GM23338 (cell line): ENCODE measurements at regions not wholly inside any gene's neighbourhood (a gene's known extent, or its start where the extent isn't known, plus 50 kb on each side); places are given as distances from the start of the nearest gene placed in this dataset.

ENCODE experiments used
- ATAC-seq: fragments of 200-7000 bp; cut with Tn5 transposase; 3 replicates; pipeline ENCODE4 v1.9.1; 2020
- DNase-seq: peaks from one replicate; pipeline ENCODE4 v3.0.0-alpha.2; 2015; ENCODE audit warnings: low spot score
- H2AFZ ChIP-seq: fragments of 200-600 bp; sonication (generic); 2 replicates; pipeline ENCODE4 v1.8.0; 2016; ENCODE audit warnings: antibody characterized with exemption, mild to moderate bottlenecking, moderate library complexity
- H3F3A ChIP-seq: fragments of 200-600 bp; sonication (generic); replicated peaks from 2 replicates; pipeline ENCODE4 v1.8.0; 2017; ENCODE audit warnings: antibody characterized with exemption, mixed run types, low read depth
- H3K27ac ChIP-seq: fragments of 200-600 bp; sonication (generic); 2 replicates; pipeline ENCODE4 v1.6.1; 2016; ENCODE audit warnings: low read depth
- H3K27me3 ChIP-seq: fragments of 200-600 bp; sonication (generic); 2 replicates; pipeline ENCODE4 v1.8.0; 2016; ENCODE audit warnings: mild to moderate bottlenecking, mixed run types, moderate library complexity; ENCODE audit not compliant: insufficient read depth
- H3K36me3 ChIP-seq: fragments of 200-600 bp; sonication (generic); 2 replicates; pipeline ENCODE4 v1.8.0; 2016; ENCODE audit warnings: mild to moderate bottlenecking; ENCODE audit not compliant: insufficient read depth
- H3K4me1 ChIP-seq: fragments of 200-600 bp; sonication (generic); 2 replicates; pipeline ENCODE4 v1.8.0; 2016; ENCODE audit warnings: mild to moderate bottlenecking, moderate library complexity; ENCODE audit not compliant: insufficient read depth
- H3K4me2 ChIP-seq: fragments of 200-600 bp; sonication (generic); 2 replicates; pipeline ENCODE4 v1.7.1; 2017; ENCODE audit warnings: mixed run types
- H3K4me3 ChIP-seq: fragments of 200-600 bp; sonication (generic); 2 replicates; pipeline ENCODE4 v1.6.1; 2016; ENCODE audit warnings: mixed run types
- H3K79me2 ChIP-seq: fragments of 200-600 bp; sonication (generic); replicated peaks from 2 replicates; pipeline ENCODE4 v1.8.0; 2017; ENCODE audit warnings: mild to moderate bottlenecking; ENCODE audit not compliant: insufficient read depth
- H3K9me2 ChIP-seq: fragments of 200-600 bp; sonication (generic); 2 replicates; pipeline ENCODE4 v1.8.0; 2017; ENCODE audit not compliant: insufficient read depth
- H4K20me1 ChIP-seq: fragments of 200-600 bp; sonication (generic); replicated peaks from 2 replicates; pipeline ENCODE4 v1.8.0; 2017; ENCODE audit warnings: mild to moderate bottlenecking; ENCODE audit not compliant: insufficient read depth
- H3K27ac Mint-ChIP-seq: 2 replicates; pipeline ENCODE4 v1.8.0; 2020; ENCODE audit warnings: inconsistent platforms, mild to moderate bottlenecking, moderate library complexity, mixed read lengths
- H3K27me3 Mint-ChIP-seq: 3 replicates; pipeline ENCODE4 v1.8.0; 2022; ENCODE audit warnings: low read depth, mild to moderate bottlenecking, moderate library complexity, mixed read lengths, inconsistent platforms; ENCODE audit not compliant: insufficient read depth, poor library complexity
- H3K36me3 Mint-ChIP-seq: 3 replicates; pipeline ENCODE4 v1.8.0; 2021; ENCODE audit warnings: low read depth, mild to moderate bottlenecking, inconsistent platforms, moderate library complexity, mixed read lengths
- H3K4me1 Mint-ChIP-seq: 3 replicates; pipeline ENCODE4 v1.8.0; 2020; ENCODE audit warnings: mild to moderate bottlenecking, inconsistent platforms, mixed read lengths
- H3K4me3 Mint-ChIP-seq: 3 replicates; pipeline ENCODE4 v1.8.0; 2021; ENCODE audit warnings: moderate library complexity, mild to moderate bottlenecking, inconsistent platforms, mixed read lengths
- H3K9me3 Mint-ChIP-seq: 3 replicates; pipeline ENCODE4 v1.8.0; 2020; ENCODE audit warnings: moderate library complexity, mild to moderate bottlenecking, inconsistent platforms, mixed read lengths
- CREB1 ChIP-seq: fragments of 250-450 bp; sonication (Bioruptor Pico); IDR thresholded peaks from 2 replicates; pipeline ENCODE4 v1.5.0; 2020; ENCODE audit warnings: low read depth, mild to moderate bottlenecking, moderate library complexity
- CTCF ChIP-seq, 2 experiments: fragments of 200-600 bp in 1 of 2; sonication (generic) in 1 of 2; conservative IDR thresholded peaks; 2 replicates each; pipeline versions ENCODE4 v1.5.1 to v1.6.1; 2016 to 2017; ENCODE audit warnings: antibody characterized with exemption in 2 of 2, low read depth in 2 of 2, mild to moderate bottlenecking in 2 of 2, moderate library complexity in 1 of 2
- ETS1 ChIP-seq: IDR thresholded peaks from 2 replicates; pipeline ENCODE4 v1.6.1; 2016; ENCODE audit warnings: antibody characterized with exemption
- EZH2 ChIP-seq: fragments of 200-600 bp; sonication (generic); IDR thresholded peaks from one replicate; pipeline ENCODE4 v1.8.0; 2017; ENCODE audit warnings: antibody characterized with exemption, mild to moderate bottlenecking, low read depth; ENCODE audit not compliant: unreplicated experiment
- EZH2phosphoT487 ChIP-seq: fragments of 200-600 bp; sonication (generic); IDR thresholded peaks from one replicate; pipeline ENCODE4 v1.8.1; 2018; ENCODE audit warnings: antibody characterized with exemption; ENCODE audit not compliant: unreplicated experiment
- JUNB ChIP-seq: IDR thresholded peaks from one replicate; pipeline ENCODE4 v1.6.1; 2016; ENCODE audit warnings: antibody characterized with exemption; ENCODE audit not compliant: unreplicated experiment
- POLR2AphosphoS5 ChIP-seq: IDR thresholded peaks from 2 replicates; pipeline ENCODE4 v1.6.1; 2016; ENCODE audit warnings: antibody characterized with exemption, low read depth
- STAT1 ChIP-seq: IDR thresholded peaks from one replicate; pipeline ENCODE4 v1.6.1; 2016; ENCODE audit warnings: antibody characterized with exemption; ENCODE audit not compliant: unreplicated experiment
- ZNF114 ChIP-seq: fragments of 250-450 bp; sonication (Bioruptor Pico); IDR thresholded peaks from 2 replicates; pipeline ENCODE4 v1.5.0; 2020; ENCODE audit warnings: mild to moderate bottlenecking, moderate library complexity
- ZNF331 ChIP-seq: fragments of 250-450 bp; sonication (Bioruptor Pico); IDR thresholded peaks from 2 replicates; pipeline ENCODE4 v1.5.0; 2020; ENCODE audit warnings: low read depth, mild to moderate bottlenecking, moderate library complexity
- ZNF462 ChIP-seq: fragments of 250-450 bp; sonication (Bioruptor Pico); IDR thresholded peaks from 2 replicates; pipeline ENCODE4 v1.5.0; 2020; ENCODE audit warnings: mild to moderate bottlenecking, moderate library complexity

GRCh38 chr16:87085441-87085840, 231.8 kb downstream of the C16orf95 start:
- no peak overlapping the region for H2AFZ ChIP-seq
- H3K36me3 ChIP-seq, result 0 out of 2 replicates have a peak, but pooled peaks cover 4% of the 10 kb centered on the region
- no peak overlapping the region for H3K4me3 ChIP-seq
- Mint-ChIP-seq H3K27ac (no peak overlapping the region), H3K36me3 (peaks cover 10% of the 10 kb centered on the region), H3K4me3 (no peak overlapping the region), H3K9me3 (peaks cover 38% of the 10 kb centered on the region), H3K27me3 (no peaks in the 10 kb centered on the region), H3K4me1 (no peaks in the 10 kb centered on the region)
- H4K20me1 ChIP-seq, result no peaks in the 10 kb centered on the region
- peaks cover 14% of the 10 kb centered on the region for H3K9me2 ChIP-seq
- DNase-seq (no peak), ATAC-seq (no peak)
- no peaks in the 10 kb centered on the region for H3K79me2 ChIP-seq
- H3K27me3 ChIP-seq, result no peaks in the 10 kb centered on the region
- H3K27ac ChIP-seq, result no peak overlapping the region
- no peak overlapping the region for H3K4me2 ChIP-seq
- no peaks in the 10 kb centered on the region for H3K4me1 ChIP-seq
- TF ChIP-seq EZH2, result no peak
- no peak for TF ChIP-seq STAT1
- TF ChIP-seq POLR2AphosphoS5, result no peak
- TF ChIP-seq CTCF (conservative IDR thresholded peaks at IDR 0.05; ENCODE audit: low read depth in 2 of 2), result no peak
- no peak for TF ChIP-seq JUNB
- no peak for TF ChIP-seq EZH2phosphoT487
- H3F3A ChIP-seq, result no peaks in the 10 kb centered on the region

- H3K27me3 ChIP-seq, result no peaks in the 10 kb centered on the region
- Mint-ChIP-seq H3K36me3 (peaks cover 10% of the 10 kb centered on the region), H3K4me1 (no peaks in the 10 kb centered on the region), H3K9me3 (peaks cover 31% of the 10 kb centered on the region), H3K4me3 (no peak overlapping the region), H3K27me3 (no peaks in the 10 kb centered on the region), H3K27ac (no peak overlapping the region)
- 0 out of 2 replicates have a peak, but pooled peaks cover under 1% of the 10 kb centered on the region for H3K36me3 ChIP-seq
- peaks cover 14% of the 10 kb centered on the region for H3K9me2 ChIP-seq
- DNase-seq, result no peak
- ATAC-seq, result no peak
- no peak overlapping the region for H3K27ac ChIP-seq
- H4K20me1 ChIP-seq, result no peaks in the 10 kb centered on the region
- H3K4me1 ChIP-seq, result no peaks in the 10 kb centered on the region
- no peak overlapping the region for H3K4me3 ChIP-seq
- no peaks in the 10 kb centered on the region for H3F3A ChIP-seq
- H2AFZ ChIP-seq, result no peak overlapping the region
- H3K79me2 ChIP-seq, result no peaks in the 10 kb centered on the region
- H3K4me2 ChIP-seq, result no peak overlapping the region
- TF ChIP-seq EZH2phosphoT487 (no peak), EZH2 (no peak), ZNF331 (CRISPR knock-in tag) (no peak), ZNF114 (no peak), ZNF462 (CRISPR knock-in tag) (no peak), ETS1 (no peak), JUNB (no peak), CREB1 (CRISPR knock-in tag) (no peak), CTCF (conservative IDR thresholded peaks at IDR 0.05; ENCODE audit: low read depth in 2 of 2) (no peak)
These were observed 231.0 kb downstream of the C16orf95 start for GRCh38 chr16:87086156-87086555.
